ENCODE measurements at regions not wholly inside any gene's neighbourhood (a gene's known extent, or its start where the extent isn't known, plus 50 kb on each side); places are given as distances from the start of the nearest gene placed in this dataset.

DNA sequence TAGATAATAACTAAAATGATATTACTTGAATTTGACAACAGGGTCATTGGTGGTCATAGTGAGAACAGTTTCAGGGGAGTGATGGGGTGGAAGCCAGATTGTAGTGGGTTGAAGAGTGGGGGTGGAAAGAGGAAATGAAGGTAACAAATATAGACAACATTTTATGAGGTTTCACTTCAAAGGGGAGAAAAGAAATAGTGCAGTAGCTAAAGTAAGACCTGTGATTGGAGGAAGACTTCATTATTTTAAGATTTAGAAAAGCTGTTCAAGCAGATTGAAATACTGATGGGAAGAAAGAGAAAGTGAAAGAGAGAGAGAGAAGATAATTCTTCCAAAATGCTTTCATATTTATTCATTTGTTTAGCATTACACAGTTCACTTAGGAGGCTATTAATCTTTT, 52.0 kb upstream of the KCNA3 start:
- intact Hi-C loops (cut with DNase I; ENCODE audit: low total_unique reads), result no loop called here

More for the DNA sequence above, 52.0 kb upstream of the KCNA3 start:
- Histone ChIP-seq H3K4me1 (peaks cover 6 to 21% (median 18%) of the 10 kb centered on the region in 6 donors), H3K27me3 (replicated peaks in 1 of 7) (no peaks in the 10 kb centered on the region), H3K9me3 (no peaks in the 10 kb centered on the region), H3K4me3 (no peak overlapping the region), H3K36me3 (no peaks in the 10 kb centered on the region), H3K27ac (peak overlapping the region; percentile 4 to 63 (median 38))
- TF ChIP-seq POLR2A (IDR thresholded peaks at IDR 0.05) (no peak), POLR2AphosphoS5 (IDR thresholded peaks at IDR 0.05) (no peak)
- TF ChIP-seq, protein P1, sequence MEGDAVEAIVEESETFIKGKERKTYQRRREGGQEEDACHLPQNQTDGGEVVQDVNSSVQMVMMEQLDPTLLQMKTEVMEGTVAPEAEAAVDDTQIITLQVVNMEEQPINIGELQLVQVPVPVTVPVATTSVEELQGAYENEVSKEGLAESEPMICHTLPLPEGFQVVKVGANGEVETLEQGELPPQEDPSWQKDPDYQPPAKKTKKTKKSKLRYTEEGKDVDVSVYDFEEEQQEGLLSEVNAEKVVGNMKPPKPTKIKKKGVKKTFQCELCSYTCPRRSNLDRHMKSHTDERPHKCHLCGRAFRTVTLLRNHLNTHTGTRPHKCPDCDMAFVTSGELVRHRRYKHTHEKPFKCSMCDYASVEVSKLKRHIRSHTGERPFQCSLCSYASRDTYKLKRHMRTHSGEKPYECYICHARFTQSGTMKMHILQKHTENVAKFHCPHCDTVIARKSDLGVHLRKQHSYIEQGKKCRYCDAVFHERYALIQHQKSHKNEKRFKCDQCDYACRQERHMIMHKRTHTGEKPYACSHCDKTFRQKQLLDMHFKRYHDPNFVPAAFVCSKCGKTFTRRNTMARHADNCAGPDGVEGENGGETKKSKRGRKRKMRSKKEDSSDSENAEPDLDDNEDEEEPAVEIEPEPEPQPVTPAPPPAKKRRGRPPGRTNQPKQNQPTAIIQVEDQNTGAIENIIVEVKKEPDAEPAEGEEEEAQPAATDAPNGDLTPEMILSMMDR (IDR thresholded peaks at IDR 0.05 in 8 of 11, conservative IDR thresholded peaks at IDR 0.05 in 3 of 11), result no peak
- DNase-seq, result no peak

Small RNAs in the stretch of these regions (small RNA-seq; reads per million reads assigned to genes)
- gene RF00019, result 0 reads per million in 4 donors
